GM21619 (cell line): ENCODE measurements at regions not wholly inside any gene's neighbourhood (a gene's known extent, or its start where the extent isn't known, plus 50 kb on each side); places are given as distances from the start of the nearest gene placed in this dataset.

Experiments
- ATAC-seq: cut with Tn5 transposase; IDR thresholded peaks from one replicate; pipeline ENCODE4 v1.9.1; 2021; ENCODE audit not compliant: unreplicated experiment

- ATAC-seq: no peak
Measured at GRCh38 chr11:130707217-130707616, 209.1 kb downstream of the SNX19 start.

GRCh38 chr11:130709531-130709930 is 206.7 kb downstream of the SNX19 start:
- no peak for ATAC-seq

GRCh38 chr11:130710021-130710420 is 206.3 kb downstream of the SNX19 start:
- ATAC-seq: no peak

- no peak for ATAC-seq
Measured at GRCh38 chr11:130710497-130711012, 205.7 kb downstream of the SNX19 start.

- no peak for ATAC-seq
Measured at GRCh38 chr11:130711193-130711592, 205.1 kb downstream of the SNX19 start.

- no peak for ATAC-seq
Measured at GRCh38 chr11:130712480-130712879, 203.8 kb downstream of the SNX19 start.

GRCh38 chr11:130715085-130715876 is 201.0 kb downstream of the SNX19 start:
- ATAC-seq: no peak

- ATAC-seq: no peak
Measured at GRCh38 chr11:130715877-130716220, 200.4 kb downstream of the SNX19 start.

- ATAC-seq: no peak
Measured at GRCh38 chr11:130718120-130718519, 198.2 kb downstream of the SNX19 start.

GRCh38 chr11:130719220-130719915 is 196.9 kb downstream of the SNX19 start:
- no peak for ATAC-seq

GRCh38 chr11:130720232-130721022 is 195.9 kb downstream of the SNX19 start:
- no peak for ATAC-seq

- no peak for ATAC-seq
Measured at GRCh38 chr11:130721023-130721681, 195.1 kb downstream of the SNX19 start.

- no peak for ATAC-seq
Measured at GRCh38 chr11:130721736-130722135, 194.5 kb downstream of the SNX19 start.

- no peak for ATAC-seq
Measured at GRCh38 chr11:130722401-130722800, 193.9 kb downstream of the SNX19 start.

- no peak for ATAC-seq
Measured at GRCh38 chr11:130725421-130726233, 190.7 kb downstream of the SNX19 start.

- ATAC-seq: no peak
Measured at GRCh38 chr11:130726234-130727037, 189.8 kb downstream of the SNX19 start.

GRCh38 chr11:130727157-130728119 is 188.8 kb downstream of the SNX19 start:
- no peak for ATAC-seq
